ENCODE measurements at regions not wholly inside any gene's neighbourhood (a gene's known extent, or its start where the extent isn't known, plus 50 kb on each side); places are given as distances from the start of the nearest gene placed in this dataset.

GRCh38 chr6:146865756-146866379, 267.1 kb downstream of the ADGB start:
- no peak for DNase-seq

GRCh38 chr6:146866731-146867414, 268.1 kb downstream of the ADGB start:
- no peak for DNase-seq

GRCh38 chr6:146868671-146869209, 270.0 kb downstream of the ADGB start:
- DNase-seq: no peak

- DNase-seq: no peak
Observed at GRCh38 chr6:146870760-146871159, 272.0 kb downstream of the ADGB start.

GRCh38 chr6:146871611-146872425, 273.0 kb downstream of the ADGB start:
- no peak for DNase-seq

DNA sequence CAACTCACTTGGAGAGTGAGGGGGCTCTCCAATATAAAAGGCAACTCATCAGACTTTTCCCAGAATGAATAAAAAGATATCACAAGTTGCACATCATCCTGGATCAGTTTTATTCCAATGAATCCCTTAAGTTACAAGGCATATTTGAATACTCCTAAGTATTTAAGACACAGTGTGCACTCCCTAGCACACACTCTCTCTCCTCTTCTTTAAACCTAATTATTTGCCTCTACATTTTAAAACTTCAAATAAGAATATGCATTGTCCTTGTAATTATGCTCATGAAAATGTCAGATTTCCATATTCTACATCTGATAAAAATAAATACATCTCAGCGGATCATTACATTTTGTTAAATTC, 273.6 kb downstream of the ADGB start:
- DNase-seq: no peak

DNA sequence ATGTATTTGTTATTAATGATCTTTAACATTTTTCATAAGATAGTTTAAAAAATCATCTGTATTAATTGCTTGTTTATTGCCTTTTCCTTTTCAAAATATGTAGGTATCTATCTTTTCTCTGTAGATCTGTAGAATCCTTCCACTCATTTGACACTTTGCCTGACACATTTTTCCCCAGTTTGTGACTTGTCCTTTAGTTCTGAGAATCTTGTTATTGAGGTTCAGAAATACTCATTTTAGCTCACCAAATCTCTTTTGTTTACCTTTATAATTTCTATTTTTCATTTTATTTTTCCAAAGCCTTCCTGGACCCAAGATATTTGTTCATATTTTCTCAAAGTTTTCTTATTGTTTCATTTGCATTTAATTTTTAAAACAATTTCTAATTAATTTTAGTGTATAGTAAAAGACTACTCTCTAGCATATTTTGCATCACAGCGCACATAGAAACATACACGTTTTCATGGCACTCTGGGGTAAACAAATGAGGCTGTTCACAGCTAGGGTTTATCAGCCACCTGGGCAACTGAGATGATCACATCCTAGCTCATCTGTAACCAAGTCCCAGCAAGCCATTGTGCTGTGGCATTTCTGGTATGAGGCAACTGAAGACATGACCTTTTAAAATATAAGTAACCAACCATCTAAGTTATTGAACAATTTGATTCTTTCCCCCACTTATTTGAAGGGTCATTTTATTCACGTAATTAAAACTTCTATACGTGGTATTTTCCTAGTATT, 275.7 kb downstream of the ADGB start:
- DNase-seq: no peak

DNA sequence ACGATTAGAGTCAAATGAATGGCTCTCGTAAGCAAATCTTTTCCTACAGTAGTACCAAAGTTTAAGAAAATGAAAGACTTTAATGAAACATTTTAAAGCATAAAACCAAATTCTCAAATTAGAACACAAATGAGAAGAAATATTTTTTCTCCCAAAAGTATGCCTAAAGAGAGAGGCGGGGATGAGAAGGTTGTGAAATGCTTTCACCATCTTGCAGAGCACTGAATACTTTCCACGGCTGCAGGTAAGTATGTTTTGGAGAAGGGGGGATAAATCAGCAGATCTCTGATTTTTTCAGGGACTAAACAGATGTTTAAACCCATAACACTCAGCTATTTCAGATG, 277.1 kb downstream of the ADGB start:
- no peak for DNase-seq

DNA sequence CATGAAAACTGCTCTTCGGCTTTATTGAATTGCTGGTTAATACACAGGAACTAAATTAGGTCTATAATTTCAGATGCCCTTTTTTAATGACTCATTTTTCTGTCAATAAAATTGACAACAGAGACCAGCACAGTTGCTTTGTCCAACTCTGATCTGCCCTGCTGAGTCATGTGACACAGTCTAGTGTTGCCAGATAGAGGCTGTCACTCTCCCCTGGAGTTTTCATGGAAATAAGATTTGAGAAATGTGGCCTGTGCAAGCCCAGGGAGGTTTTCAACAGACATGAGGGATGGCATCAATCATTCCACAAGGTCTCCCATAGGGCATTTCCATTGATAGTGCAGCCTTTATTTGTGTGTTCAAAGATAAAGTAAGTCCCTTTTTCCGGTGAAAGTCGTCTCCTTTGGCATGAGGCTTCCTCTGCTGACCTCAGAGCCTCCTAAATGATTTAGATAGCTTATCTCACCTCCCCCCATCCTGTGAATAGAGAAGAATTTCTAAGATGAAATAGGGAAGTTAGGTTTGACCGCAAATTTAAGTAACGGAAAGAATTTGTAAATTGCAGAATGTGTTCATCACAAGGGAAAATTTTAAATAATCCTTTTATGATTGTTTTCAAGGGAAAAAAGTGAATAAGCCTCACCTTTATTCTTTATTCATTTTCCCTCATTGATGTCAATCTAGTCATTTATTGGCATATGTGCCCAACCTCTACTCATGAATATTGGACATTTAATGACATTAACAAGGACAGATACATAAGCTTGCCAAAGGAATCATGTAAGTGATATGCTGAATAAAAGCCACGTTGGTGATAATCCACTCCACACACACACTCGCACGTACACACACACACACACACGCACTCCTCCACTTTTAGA, 277.7 kb downstream of the ADGB start:
- no peak for DNase-seq

DNA sequence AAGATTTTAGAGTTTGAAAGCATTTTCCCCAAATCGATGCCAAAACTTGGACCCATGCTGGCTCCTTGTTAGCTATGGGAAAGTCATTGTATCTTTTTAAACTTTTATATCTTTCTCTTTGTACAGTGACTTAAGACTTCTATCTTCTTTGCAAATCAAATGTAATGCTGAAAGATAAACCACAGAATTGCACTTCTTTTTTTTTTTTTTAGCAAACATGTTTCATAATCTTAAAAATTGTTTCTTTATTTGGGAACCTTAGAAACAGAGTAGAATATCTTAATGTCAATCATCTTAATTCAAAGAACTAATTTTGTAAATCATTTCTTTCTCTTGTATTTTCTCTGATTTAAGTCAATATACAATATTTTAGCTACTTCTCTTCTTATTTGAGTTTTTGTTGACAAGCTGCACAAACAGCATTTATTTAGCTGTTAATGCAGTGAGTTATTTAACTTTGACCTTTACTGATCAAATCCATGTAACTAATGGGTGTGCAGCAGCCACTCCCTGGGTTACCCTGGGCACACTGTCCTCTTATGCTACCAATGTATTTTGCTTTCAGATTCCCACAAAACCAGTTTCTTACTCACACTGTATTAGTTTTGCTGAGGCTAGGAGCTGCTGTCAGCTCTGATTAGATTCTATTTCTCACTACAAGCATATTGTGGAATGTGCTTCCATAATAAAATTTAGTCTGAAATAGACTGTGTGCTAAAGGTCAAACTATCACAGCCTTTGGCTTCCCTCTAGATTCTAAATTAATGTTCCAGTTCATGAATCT, 279.6 kb downstream of the ADGB start:
- no peak for DNase-seq

- DNase-seq: no peak
Observed at GRCh38 chr6:146878952-146879340, 280.2 kb downstream of the ADGB start.

- DNase-seq: no peak
Observed at GRCh38 chr6:146879406-146880117, 280.8 kb downstream of the ADGB start.

DNA sequence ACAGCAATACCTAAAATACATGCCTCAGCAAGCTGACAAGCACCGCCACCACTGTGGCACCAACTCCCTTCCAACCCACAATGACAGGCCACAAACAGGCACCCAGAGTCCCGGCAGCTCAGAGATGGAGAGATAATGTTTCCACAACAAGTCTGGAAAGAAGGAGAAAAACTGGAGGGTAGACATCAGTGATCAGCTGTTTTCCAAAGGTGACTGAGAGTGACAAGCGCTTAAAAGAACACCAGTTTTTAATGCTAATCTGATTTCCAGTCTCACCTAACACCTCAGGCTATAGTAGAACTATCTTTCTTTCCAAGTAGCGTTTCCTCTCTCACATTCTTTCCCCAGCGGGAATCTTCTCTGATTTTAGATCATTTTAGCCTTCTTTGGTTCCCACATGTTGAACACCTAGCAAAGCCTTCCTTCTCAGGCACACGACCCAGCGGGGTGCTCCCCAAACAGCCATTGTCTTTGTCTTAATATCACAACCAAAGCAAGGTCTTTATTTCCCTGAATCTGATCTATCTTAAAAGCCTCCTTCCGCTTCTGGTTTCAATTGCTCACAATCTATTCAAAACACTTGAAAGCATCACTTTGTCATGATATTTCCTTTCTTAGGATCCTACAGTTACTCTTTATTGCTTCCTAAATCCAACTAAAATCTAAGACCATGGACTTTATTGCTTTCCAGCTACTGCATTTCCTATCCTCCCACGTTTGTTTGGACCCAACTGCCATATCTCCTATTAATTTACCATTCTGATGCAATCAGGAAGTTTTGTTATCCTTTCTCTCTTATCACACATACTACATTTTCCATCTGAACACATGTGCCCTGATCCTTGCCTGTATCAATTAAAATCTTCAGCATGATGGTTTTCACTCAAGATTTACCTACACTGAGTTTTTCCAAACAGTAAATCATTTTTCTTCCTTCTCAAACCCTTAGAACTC, 282.7 kb downstream of the ADGB start:
- no peak for DNase-seq

DNA sequence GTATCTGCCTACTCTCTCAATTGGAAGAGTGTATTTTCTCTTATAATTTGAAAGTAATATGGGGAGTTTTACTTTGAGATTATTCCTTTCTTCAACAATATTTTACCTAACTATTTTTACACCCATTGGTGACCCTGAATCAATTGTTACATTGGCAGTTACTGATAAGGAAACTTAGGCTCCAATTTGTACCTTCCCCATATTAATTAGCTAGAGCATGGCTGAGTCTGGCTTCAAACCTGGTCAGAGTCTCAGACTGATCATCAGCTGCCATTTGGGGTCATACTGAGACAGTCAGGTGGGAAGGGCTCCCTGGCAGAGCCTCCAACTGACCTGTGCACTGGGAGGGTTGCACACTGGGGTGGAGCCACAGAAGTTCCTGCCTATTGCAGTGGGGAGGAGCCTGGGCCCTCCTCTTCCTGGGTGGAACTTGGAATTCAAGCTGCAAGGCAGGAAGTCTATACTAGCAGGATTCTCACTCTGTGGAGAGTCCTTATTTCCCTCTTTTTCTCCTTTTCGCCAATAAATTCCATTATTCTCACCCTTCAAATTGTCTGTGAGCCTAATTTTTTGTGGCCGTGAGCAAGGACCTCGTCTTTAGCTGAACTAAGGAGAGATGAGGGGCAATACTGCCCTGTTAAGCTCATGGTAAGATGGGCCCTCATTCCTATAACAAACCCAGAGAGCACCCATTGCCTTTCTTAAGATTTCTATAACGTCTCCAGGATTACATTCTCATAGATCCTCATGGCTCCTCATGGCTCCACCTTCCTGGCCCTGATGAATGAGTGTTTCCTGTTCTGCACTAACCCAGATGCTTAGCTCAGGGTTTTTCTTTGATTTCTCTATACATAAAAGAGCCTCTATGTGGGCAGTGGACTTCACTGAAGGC, 285.1 kb downstream of the ADGB start:
- DNase-seq: no peak

- no peak for DNase-seq
Observed at GRCh38 chr6:146884728-146885127, 286.0 kb downstream of the ADGB start.

DNA sequence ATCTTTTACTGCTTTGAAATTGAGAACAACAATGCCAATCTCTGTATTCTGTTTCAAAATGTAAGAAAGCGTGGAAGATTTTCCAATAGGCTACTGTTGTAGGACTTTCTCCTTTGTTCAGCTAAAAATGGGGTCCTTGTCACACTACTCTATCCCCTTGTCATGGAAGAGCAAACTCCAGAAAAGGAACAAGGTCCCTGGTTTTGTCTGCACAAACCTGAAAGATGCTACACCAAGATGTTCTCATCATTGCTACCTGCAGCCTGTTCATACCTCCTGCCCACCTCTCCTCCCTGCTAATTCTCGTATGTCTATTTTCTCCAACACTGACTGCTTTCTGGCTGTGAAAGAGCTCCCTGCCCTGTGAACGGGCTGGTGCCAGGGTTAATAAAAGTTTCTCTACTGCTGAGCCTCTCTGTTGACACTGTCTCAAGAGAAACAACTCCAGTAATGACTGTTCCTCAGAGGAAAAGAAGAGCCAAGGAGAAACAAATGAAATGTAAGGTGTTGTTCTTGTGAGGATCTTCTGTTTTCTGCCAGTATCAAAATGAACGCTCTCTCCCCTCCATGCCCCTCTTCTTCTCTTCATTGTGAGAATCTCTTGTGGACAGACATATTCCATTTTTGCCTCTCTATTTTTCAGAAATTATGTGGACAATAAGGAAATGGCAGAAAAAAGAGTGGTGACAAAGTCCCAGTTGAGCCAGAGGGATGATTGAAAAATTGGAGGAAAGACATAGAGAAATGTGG, 287.1 kb downstream of the ADGB start:
- no peak for DNase-seq

DNA sequence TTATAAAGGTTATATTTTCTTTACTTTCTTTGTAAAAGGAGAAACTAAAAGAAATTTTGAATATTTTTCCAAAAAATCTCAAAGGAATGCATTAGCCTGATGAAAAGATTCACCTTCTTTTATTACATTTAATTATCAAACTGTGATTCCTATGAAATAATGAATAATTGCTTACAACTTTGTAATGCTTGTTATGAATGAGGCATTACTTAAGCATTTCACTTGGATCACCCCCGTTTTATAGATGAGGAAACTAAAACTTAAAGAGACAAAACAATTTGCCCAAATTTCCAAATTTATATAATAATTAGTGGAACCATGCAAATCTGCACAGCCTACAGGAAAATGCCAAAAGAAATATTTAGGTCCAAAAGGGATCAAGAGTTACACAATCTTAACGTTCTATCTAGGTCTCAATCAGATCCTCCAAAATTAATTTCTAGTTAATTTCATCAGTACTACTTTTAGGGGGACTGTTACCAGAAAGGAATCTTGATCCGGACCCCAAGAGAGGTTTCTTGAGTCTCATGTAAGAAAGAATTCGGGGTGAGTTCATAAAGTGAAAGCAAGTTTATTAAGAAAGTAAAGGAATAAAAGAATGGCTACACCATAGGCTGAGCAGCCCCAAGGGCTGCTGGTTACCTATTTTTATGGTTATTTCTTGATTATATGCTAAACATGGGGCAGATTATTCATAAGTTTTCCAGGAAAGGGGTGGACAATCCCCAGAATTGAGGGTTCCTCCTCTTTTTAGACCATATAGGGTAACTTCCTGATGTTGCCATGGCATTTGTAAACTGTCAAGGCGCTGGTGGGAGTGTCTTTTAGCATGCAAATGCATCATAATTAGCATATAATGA, 288.0 kb downstream of the ADGB start:
- DNase-seq: no peak
